AG04450 (cell line): ENCODE measurements at regions not wholly inside any gene's neighbourhood (a gene's known extent, or its start where the extent isn't known, plus 50 kb on each side); places are given as distances from the start of the nearest gene placed in this dataset.
"Not testable (repeated sequence)": the region's sequence is repeated elsewhere in the genome, so short reads cannot be mapped to it uniquely, and the experiment has no call there.

Source experiments
- CTCF ChIA-PET: fragments of 300-600, 350-600 bp; formaldehyde crosslinking; extraction: SDS; loops from one replicate; lab custom pipeline; 2022; ENCODE audit warnings: antibody characterized with exemption, inconsistent platforms; lab: Charles Lee
- POLR2A ChIA-PET: fragments of 350-600 bp; formaldehyde crosslinking; extraction: SDS; loops from one replicate; lab custom pipeline; 2021; ENCODE audit warnings: antibody characterized with exemption, inconsistent platforms; lab: Yijun Ruan, JAX
- DNase-seq: peaks from one replicate; pipeline ENCODE4 v3.0.0-alpha.2; 2011; ENCODE audit warnings: low read depth, low spot score
- H3K27ac ChIP-seq: one replicate; pipeline ENCODE4 v1.5.1; 2012; ENCODE audit warnings: low read depth, low read length, control low read depth
- H3K27me3 ChIP-seq: one replicate; pipeline ENCODE4 v1.6.0; 2012; ENCODE audit warnings: low read length; ENCODE audit not compliant: control insufficient read depth, insufficient read depth
- H3K4me3 ChIP-seq: 2 replicates; pipeline ENCODE4 v1.5.1; 2011; ENCODE audit warnings: mild to moderate bottlenecking, low read depth, low read length, control low read depth
- H3K9me3 ChIP-seq: 2 replicates; pipeline ENCODE4 v1.5.1; 2012; ENCODE audit warnings: low read length; ENCODE audit not compliant: control insufficient read depth, insufficient read depth
- CTCF ChIP-seq: IDR thresholded peaks from 2 replicates; pipeline ENCODE4 v1.5.1; 2011; ENCODE audit warnings: low read depth, low read length, control low read depth, inconsistent platforms

DNA sequence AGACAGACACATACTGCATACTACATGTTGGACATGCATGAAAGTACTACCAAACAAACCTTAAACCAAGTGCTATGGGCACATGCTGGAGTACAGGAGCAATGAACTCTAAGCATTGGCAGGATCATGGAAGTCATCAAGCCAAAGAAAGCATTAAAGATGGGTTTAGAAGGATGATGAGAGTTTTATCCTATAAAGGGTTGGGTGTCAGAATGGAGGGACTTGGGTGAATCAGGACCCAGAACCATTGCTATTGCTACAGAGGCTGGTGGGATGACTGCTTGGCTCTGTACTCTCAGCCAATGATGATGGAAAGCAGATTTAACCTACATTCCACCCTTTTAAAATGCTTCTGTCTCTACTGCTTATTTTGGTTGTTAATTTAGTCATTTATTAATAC, 233.9 kb upstream of the EDA2R start:
- no peak overlapping the region for H3K4me3 ChIP-seq
- no peak for TF ChIP-seq CTCF
- no peak for DNase-seq
- ChIA-PET CTCF (no interaction called here), POLR2A (no interaction called here)
- no peaks in the 10 kb centered on the region for H3K27me3 ChIP-seq
- H3K27ac ChIP-seq: no peak overlapping the region
- H3K9me3 ChIP-seq: no peaks in the 10 kb centered on the region

DNA sequence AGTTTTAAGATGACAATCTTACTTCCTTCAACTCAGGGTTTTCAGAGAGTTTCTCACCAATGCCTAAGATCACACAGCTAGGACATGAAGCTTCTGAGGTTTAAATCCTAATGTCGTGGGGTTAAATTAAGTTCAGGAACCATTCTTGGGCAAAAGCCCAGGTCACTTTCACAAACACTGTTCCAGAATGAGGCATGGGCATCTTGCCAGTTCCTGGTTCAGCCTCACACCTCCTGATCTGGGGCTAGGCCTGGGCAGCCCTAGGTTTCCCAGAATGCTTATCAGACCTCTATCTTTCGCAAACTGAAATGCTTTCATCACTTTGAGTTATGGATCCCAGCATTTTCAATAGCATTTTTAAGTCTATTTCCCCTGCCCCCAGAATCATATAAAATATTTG, 224.8 kb upstream of the EDA2R start:
- Histone ChIP-seq H3K4me3 (no peak overlapping the region), H3K9me3 (no peaks in the 10 kb centered on the region; the same call in 1 of the 2 replicates), H3K27ac (no peak overlapping the region), H3K27me3 (no peaks in the 10 kb centered on the region)
- TF ChIP-seq CTCF: no peak
- POLR2A ChIA-PET: no interaction called here
- DNase-seq: no peak
- CTCF ChIA-PET: no interaction called here

GRCh38 chrX:66833426-66833825, 194.5 kb upstream of the EDA2R start:
- Histone ChIP-seq H3K9me3 (no peaks in the 10 kb centered on the region), H3K27me3 (no peaks in the 10 kb centered on the region), H3K27ac (no peak overlapping the region), H3K4me3 (no peak overlapping the region)
- DNase-seq: no peak
- POLR2A ChIA-PET: no interaction called here
- TF ChIP-seq CTCF: no peak
- CTCF ChIA-PET: no interaction called here

DNA sequence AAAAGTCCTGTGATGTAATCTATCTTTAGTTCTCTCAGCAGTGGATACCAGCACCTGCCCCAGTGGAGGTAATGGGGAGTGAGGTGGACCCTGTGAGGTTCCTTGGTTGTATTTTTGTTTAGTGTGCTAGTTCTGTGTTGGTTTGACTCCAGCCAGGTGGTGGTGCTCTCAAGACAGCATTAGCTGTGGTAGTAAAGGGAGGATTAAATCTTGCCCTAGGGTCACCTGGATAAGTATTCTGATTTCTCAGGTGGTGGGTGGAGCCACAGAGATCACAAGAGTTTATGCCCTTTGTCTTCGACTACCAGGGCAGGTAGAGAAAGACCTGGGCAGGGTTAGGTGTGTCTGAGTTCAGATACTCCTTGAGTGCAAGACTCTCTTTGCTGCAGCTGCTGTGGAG, 176.3 kb upstream of the EDA2R start:
- ChIA-PET POLR2A (no interaction called here), CTCF (no interaction called here)
- no peak for DNase-seq
- Histone ChIP-seq H3K27ac (no peak overlapping the region), H3K4me3 (no peak overlapping the region), H3K27me3 (no peaks in the 10 kb centered on the region), H3K9me3 (no peaks in the 10 kb centered on the region; the same call in 1 of the 2 replicates)
- TF ChIP-seq CTCF: no peak

DNA sequence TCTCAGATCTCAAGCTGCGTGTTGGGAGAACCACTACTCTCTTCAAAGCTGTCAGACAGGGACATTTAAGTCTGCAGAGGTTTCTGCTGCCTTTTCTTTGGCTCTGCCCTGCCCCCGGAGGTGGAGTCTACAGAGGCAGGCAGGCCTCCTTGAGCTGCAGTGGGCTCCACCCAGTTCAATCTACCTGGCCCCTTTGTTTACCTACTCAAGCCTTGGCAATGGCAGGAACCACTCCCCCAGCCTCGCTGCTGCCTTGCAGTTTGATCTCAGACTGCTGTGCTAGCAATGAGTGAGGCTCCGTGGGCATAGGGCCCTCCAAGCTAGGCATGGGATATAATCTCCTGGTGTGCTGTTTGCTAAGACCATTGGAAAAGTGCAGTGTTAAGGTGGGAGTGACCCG, 155.6 kb upstream of the EDA2R start:
- H3K27ac ChIP-seq, POLR2A ChIA-PET, H3K27me3 ChIP-seq, H3K4me3 ChIP-seq, CTCF ChIA-PET, DNase-seq, H3K9me3 ChIP-seq: not testable (repeated sequence)

DNA sequence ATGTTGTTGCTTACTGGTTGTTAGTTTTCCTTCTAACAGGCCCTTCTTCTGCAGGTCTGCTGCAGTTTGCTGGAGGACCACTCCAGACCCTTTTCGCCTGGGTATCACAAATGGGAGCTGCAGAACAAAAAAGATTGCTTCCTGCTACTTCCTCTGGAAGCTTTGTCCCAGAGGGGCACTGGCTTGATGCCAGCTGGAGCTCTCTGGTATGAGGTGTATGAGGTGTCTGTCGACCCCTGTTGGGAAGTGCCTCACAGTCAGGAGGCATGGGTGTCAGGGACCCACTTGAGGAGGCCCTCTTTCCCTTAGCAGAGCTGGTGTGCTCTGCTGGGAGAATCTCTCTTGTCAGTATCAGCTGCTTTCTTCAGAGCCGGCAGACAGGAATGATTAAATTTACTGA, 127.4 kb upstream of the EDA2R start:
- ChIA-PET CTCF (no interaction called here), POLR2A (no interaction called here)
- no peak for DNase-seq
- no peak for TF ChIP-seq CTCF
- no peaks in the 10 kb centered on the region for H3K27me3 ChIP-seq
- no peak overlapping the region for H3K4me3 ChIP-seq
- H3K9me3 ChIP-seq: no peaks in the 10 kb centered on the region
- H3K27ac ChIP-seq: no peak overlapping the region
